ENCODE measurements at regions not wholly inside any gene's neighbourhood (a gene's known extent, or its start where the extent isn't known, plus 50 kb on each side); places are given as distances from the start of the nearest gene placed in this dataset.

GRCh38 chr6:27582928-27583725, 110.2 kb upstream of the ZNF184 start:
- TF ChIP-seq EZH2 (IDR thresholded peaks at IDR 0.05; ENCODE audit: insufficient read depth, low read length) (no peak), CTCF (IDR thresholded peaks at IDR 0.05; ENCODE audit: insufficient read depth, low read depth, low read length) (no peak)
- Histone ChIP-seq H3K27me3 (ENCODE audit: insufficient read depth, low read length) (no peaks in the 10 kb centered on the region), H3K27ac (ENCODE audit: low read depth, low read length) (no peak overlapping the region), H3K4me3 (ENCODE audit: insufficient read depth, low read depth, low read length) (no peak overlapping the region), H3K36me3 (ENCODE audit: insufficient read depth, low read length) (no peaks in the 10 kb centered on the region), H3K4me1 (ENCODE audit: insufficient read depth, low read length) (no peaks in the 10 kb centered on the region), H4K20me1 (ENCODE audit: insufficient read depth, low read length) (no peaks in the 10 kb centered on the region), H3K9me3 (ENCODE audit: insufficient read depth, low read depth, low read length) (no peaks in the 10 kb centered on the region), H2AFZ (ENCODE audit: low read depth, low read length) (no peak overlapping the region), H3K4me2 (ENCODE audit: low read length) (peak overlapping the region; percentile 15), H3K9ac (ENCODE audit: low read length) (no peak overlapping the region), H3K79me2 (ENCODE audit: insufficient read depth, low read length) (no peaks in the 10 kb centered on the region)
- peak; percentile 49 for FAIRE-seq
- H3K27me3 Mint-ChIP-seq (ENCODE audit: low read depth, unreplicated experiment): peaks cover 6% of the 10 kb centered on the region
- H3K4me1 Mint-ChIP-seq (ENCODE audit: low read depth, unreplicated experiment): no peaks in the 10 kb centered on the region
- no peaks in the 10 kb centered on the region for H3K36me3 Mint-ChIP-seq (ENCODE audit: low read depth, unreplicated experiment)
- H3K4me3 Mint-ChIP-seq (ENCODE audit: unreplicated experiment): peak overlapping the region; percentile 75
- peak; percentile 46 for DNase-seq (ENCODE audit: low read depth)
- no peak overlapping the region for H3K27ac Mint-ChIP-seq (ENCODE audit: unreplicated experiment)
- no peaks in the 10 kb centered on the region for H3K9me3 Mint-ChIP-seq (ENCODE audit: unreplicated experiment)

GRCh38 chr6:27579973-27580372, 107.1 kb upstream of the ZNF184 start:
- FAIRE-seq: no peak
- Histone ChIP-seq H3K27me3 (ENCODE audit: insufficient read depth, low read length) (no peaks in the 10 kb centered on the region), H3K4me2 (ENCODE audit: low read length) (no peak overlapping the region), H3K9me3 (ENCODE audit: insufficient read depth, low read depth, low read length) (no peaks in the 10 kb centered on the region), H3K9ac (ENCODE audit: low read length) (no peak overlapping the region), H3K4me1 (ENCODE audit: insufficient read depth, low read length) (no peaks in the 10 kb centered on the region), H4K20me1 (ENCODE audit: insufficient read depth, low read length) (no peaks in the 10 kb centered on the region), H2AFZ (ENCODE audit: low read depth, low read length) (no peak overlapping the region), H3K79me2 (ENCODE audit: insufficient read depth, low read length) (no peaks in the 10 kb centered on the region), H3K36me3 (ENCODE audit: insufficient read depth, low read length) (no peaks in the 10 kb centered on the region), H3K4me3 (ENCODE audit: insufficient read depth, low read depth, low read length) (no peak overlapping the region), H3K27ac (ENCODE audit: low read depth, low read length) (no peak overlapping the region)
- Mint-ChIP-seq H3K4me1 (ENCODE audit: low read depth, unreplicated experiment) (no peaks in the 10 kb centered on the region), H3K9me3 (ENCODE audit: unreplicated experiment) (peaks cover 2% of the 10 kb centered on the region), H3K27ac (ENCODE audit: unreplicated experiment) (no peak overlapping the region), H3K4me3 (ENCODE audit: unreplicated experiment) (no peak overlapping the region), H3K36me3 (ENCODE audit: low read depth, unreplicated experiment) (no peaks in the 10 kb centered on the region), H3K27me3 (ENCODE audit: low read depth, unreplicated experiment) (peaks cover 4% of the 10 kb centered on the region)
- DNase-seq (ENCODE audit: low read depth): no peak
- TF ChIP-seq CTCF (IDR thresholded peaks at IDR 0.05; ENCODE audit: insufficient read depth, low read depth, low read length): no peak
- TF ChIP-seq EZH2 (IDR thresholded peaks at IDR 0.05; ENCODE audit: insufficient read depth, low read length): no peak

- Mint-ChIP-seq H3K4me3 (ENCODE audit: unreplicated experiment) (no peak overlapping the region), H3K36me3 (ENCODE audit: low read depth, unreplicated experiment) (no peaks in the 10 kb centered on the region), H3K27ac (ENCODE audit: unreplicated experiment) (no peak overlapping the region), H3K27me3 (ENCODE audit: low read depth, unreplicated experiment) (peaks cover 4% of the 10 kb centered on the region), H3K9me3 (ENCODE audit: unreplicated experiment) (peaks cover 2% of the 10 kb centered on the region), H3K4me1 (ENCODE audit: low read depth, unreplicated experiment) (no peaks in the 10 kb centered on the region)
- DNase-seq (ENCODE audit: low read depth): no peak
- no peaks in the 10 kb centered on the region for H3K36me3 ChIP-seq (ENCODE audit: insufficient read depth, low read length)
- H4K20me1 ChIP-seq (ENCODE audit: insufficient read depth, low read length): no peaks in the 10 kb centered on the region
- no peaks in the 10 kb centered on the region for H3K4me1 ChIP-seq (ENCODE audit: insufficient read depth, low read length)
- H3K79me2 ChIP-seq (ENCODE audit: insufficient read depth, low read length): no peaks in the 10 kb centered on the region
- no peak for TF ChIP-seq CTCF (IDR thresholded peaks at IDR 0.05; ENCODE audit: insufficient read depth, low read depth, low read length)
- no peak for TF ChIP-seq EZH2 (IDR thresholded peaks at IDR 0.05; ENCODE audit: insufficient read depth, low read length)
- H3K4me3 ChIP-seq (ENCODE audit: insufficient read depth, low read depth, low read length): no peak overlapping the region
- no peaks in the 10 kb centered on the region for H3K27me3 ChIP-seq (ENCODE audit: insufficient read depth, low read length)
- no peak overlapping the region for H3K27ac ChIP-seq (ENCODE audit: low read depth, low read length)
- no peak overlapping the region for H2AFZ ChIP-seq (ENCODE audit: low read depth, low read length)
- no peak for FAIRE-seq
- H3K9me3 ChIP-seq (ENCODE audit: insufficient read depth, low read depth, low read length): no peaks in the 10 kb centered on the region
- no peak overlapping the region for H3K4me2 ChIP-seq (ENCODE audit: low read length)
- H3K9ac ChIP-seq (ENCODE audit: low read length): no peak overlapping the region
These were observed 105.0 kb upstream of the ZNF184 start for GRCh38 chr6:27577922-27578321.

Data from astrocyte (in vitro differentiated cells and primary cell).